ENCODE measurements at regions not wholly inside any gene's neighbourhood (a gene's known extent, or its start where the extent isn't known, plus 50 kb on each side); places are given as distances from the start of the nearest gene placed in this dataset.

GRCh38 chr7:25626451-25627131 is 398.3 kb upstream of the NPVF start:
- Mint-ChIP-seq H3K27me3 (no peaks in the 10 kb centered on the region), H3K27ac (peak overlapping the region in 2 of 6 donors; percentile 2 to 55), H3K4me3 (peak overlapping the region in 1 of 8 donors; percentile 2), H3K9me3 (no peaks in the 10 kb centered on the region), H3K4me1 (peaks cover 30 to 41% (median 35%) of the 10 kb centered on the region in 3 donors), H3K36me3 (peaks cover 0 to 6% of the 10 kb centered on the region in 2 donors)
- DNase-seq (no peak), ATAC-seq (ENCODE audit: low read depth in 2 of 2) (no peak)

DNA sequence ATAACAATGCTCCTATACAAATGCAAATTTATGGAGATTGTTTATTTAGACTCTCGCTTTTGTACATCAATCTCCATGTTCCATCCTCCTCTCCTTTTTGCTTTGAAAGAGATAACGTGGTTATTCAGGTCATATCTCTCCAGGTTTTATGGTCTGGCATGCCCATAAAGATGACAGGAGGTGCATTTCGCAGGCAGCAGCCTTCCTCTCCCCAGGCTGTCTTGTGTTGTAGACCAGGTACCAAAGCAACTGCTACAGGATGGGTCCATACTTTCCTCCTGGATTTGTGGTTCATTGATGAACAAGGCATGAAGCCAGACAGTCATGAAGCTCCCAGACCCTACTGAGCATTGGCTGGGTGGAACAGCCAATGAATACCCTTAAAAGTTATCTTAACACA is 400.2 kb upstream of the NPVF start:
- H3K27me3 Mint-ChIP-seq, result no peaks in the 10 kb centered on the region
- H3K4me1 Mint-ChIP-seq, result peaks cover 22 to 35% (median 30%) of the 10 kb centered on the region in 3 donors
- DNase-seq, result no peak
- H3K27ac Mint-ChIP-seq, result no peak overlapping the region
- no peak overlapping the region for H3K4me3 Mint-ChIP-seq
- no peaks in the 10 kb centered on the region for H3K9me3 Mint-ChIP-seq
- no peaks in the 10 kb centered on the region for H3K36me3 Mint-ChIP-seq
- ATAC-seq (ENCODE audit: low read depth in 2 of 2), result no peak

DNA sequence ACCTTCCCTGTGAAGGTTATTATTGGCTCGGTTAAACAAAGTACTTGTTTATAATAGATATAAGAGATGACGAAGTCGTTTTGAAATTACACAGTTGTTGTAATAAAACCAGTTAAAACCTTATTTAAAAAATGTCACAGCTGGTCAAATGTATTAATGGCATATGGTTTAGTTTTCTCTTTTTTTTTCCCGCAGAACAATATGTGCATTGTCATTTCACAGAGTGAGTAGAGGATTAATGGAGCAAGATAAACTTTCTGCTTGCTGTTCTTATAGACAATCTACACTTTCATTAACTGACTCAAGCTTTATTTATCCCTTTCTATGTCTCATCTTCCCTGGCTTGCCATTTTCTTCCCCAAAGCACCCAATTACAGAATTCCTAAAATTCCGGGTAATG is 404.3 kb upstream of the NPVF start:
- no peak for ATAC-seq (ENCODE audit: low read depth in 2 of 2)
- no peaks in the 10 kb centered on the region for H3K27me3 Mint-ChIP-seq
- H3K36me3 Mint-ChIP-seq, result no peaks in the 10 kb centered on the region
- no peak overlapping the region for H3K4me3 Mint-ChIP-seq
- peaks cover 0 to 12% (median 3%) of the 10 kb centered on the region in 3 donors for H3K4me1 Mint-ChIP-seq
- no peak overlapping the region for H3K27ac Mint-ChIP-seq
- DNase-seq, result no peak
- peaks cover 0 to 2% (median 0%) of the 10 kb centered on the region in 7 donors for H3K9me3 Mint-ChIP-seq

- ATAC-seq (ENCODE audit: low read depth in 2 of 2), result no peak
- DNase-seq, result no peak
- peaks cover 0 to 2% (median 0%) of the 10 kb centered on the region in 7 donors for H3K9me3 Mint-ChIP-seq
- H3K4me1 Mint-ChIP-seq, result peaks cover 0 to 3% (median 1%) of the 10 kb centered on the region in 3 donors
- no peaks in the 10 kb centered on the region for H3K27me3 Mint-ChIP-seq
- H3K27ac Mint-ChIP-seq, result no peak overlapping the region
- no peak overlapping the region for H3K4me3 Mint-ChIP-seq
- H3K36me3 Mint-ChIP-seq, result no peaks in the 10 kb centered on the region
Observed at GRCh38 chr7:25633426-25634036, 405.2 kb upstream of the NPVF start.

- DNase-seq (no peak), ATAC-seq (ENCODE audit: low read depth in 2 of 2) (no peak)
- Mint-ChIP-seq H3K36me3 (no peaks in the 10 kb centered on the region), H3K27me3 (no peaks in the 10 kb centered on the region), H3K9me3 (peaks cover 0 to 2% (median 0%) of the 10 kb centered on the region in 7 donors), H3K4me1 (no peaks in the 10 kb centered on the region), H3K4me3 (no peak overlapping the region), H3K27ac (no peak overlapping the region)
Observed at GRCh38 chr7:25636168-25636567, 407.9 kb upstream of the NPVF start.

DNA sequence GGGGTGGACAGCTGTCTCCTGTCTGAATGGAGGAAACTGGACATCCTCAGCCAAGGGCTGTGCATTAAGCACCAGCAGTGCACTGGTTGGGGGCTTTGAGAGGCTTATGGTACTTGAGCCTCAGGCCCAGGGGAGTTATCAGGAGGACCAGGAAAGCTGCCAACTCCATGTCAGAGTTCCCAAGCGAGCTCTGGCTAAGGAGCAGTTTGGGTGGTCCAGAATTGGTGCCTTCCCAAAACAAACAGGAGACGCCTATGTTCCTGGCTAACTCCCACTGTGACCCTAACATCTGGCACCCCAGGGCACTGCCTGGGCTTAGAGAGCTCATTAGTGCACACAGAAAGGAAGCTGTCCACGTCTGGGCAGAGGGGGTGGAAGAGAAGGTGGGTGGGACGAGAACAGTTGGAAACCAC is 408.6 kb upstream of the NPVF start:
- no peak for ATAC-seq (ENCODE audit: low read depth in 2 of 2)
- Mint-ChIP-seq H3K36me3 (no peaks in the 10 kb centered on the region), H3K4me3 (peak overlapping the region in 1 of 8 donors; percentile 48), H3K27me3 (no peaks in the 10 kb centered on the region), H3K4me1 (no peaks in the 10 kb centered on the region), H3K27ac (no peak overlapping the region), H3K9me3 (peaks cover 0 to 2% (median 0%) of the 10 kb centered on the region in 7 donors)
- no peak for DNase-seq

DNA sequence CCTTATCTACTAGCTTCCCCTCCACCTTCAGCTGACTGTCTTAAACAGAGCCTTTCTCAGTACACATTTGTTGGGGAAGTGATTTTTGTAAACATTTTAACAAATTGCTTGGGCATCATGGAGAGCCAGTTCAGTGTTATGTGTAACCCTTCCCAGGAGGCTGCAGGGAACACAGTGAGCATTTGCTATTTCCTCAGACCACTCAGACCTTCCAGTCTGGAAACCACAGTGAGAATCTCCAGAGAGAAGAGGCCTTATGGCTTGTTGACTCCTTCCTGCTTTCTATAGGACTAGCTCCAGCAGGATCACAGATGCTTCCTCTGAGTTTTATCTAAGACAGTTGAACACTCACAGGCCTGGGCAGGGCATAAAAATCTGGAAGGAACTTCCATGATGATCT is 409.8 kb upstream of the NPVF start:
- no peaks in the 10 kb centered on the region for H3K4me1 Mint-ChIP-seq
- no peaks in the 10 kb centered on the region for H3K27me3 Mint-ChIP-seq
- no peak overlapping the region for H3K27ac Mint-ChIP-seq

DNA sequence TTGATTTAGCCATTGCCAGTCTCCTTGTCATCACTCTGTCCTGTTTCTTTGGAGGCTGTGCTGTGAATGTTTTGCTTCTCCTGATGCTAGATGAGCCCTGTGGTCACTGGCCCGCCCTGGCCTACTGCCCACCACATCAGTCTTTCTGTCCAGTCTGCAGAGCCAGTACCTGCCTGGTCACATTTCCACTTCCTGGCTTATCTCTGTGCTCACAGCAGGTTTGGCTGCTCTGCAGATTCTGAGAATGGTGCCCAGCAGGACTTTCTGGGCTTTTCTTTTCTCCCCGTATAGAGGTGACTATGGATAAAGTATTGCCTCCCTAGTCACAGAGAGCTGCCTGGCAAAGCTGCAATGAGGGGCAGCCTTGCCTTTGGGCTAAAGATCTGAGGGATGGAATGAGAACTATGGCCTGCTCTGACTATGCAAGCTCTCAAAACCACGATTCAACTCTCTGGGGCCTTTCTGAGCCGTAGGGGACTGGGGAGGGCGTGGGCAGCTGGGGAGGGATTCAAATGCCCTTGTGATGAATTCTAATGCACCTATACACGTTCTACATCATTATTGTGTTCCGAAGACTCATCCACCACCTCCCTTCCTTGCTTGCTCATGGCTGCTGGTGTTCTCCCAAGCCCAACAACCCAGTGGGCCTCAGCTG is 410.4 kb upstream of the NPVF start:
- peaks cover 0 to 2% (median 0%) of the 10 kb centered on the region in 7 donors for H3K9me3 Mint-ChIP-seq
- H3K27ac Mint-ChIP-seq, result peak overlapping the region in 1 of 6 donors; percentile 49
- H3K4me1 Mint-ChIP-seq, result no peaks in the 10 kb centered on the region
- DNase-seq (no peak), ATAC-seq (ENCODE audit: low read depth in 2 of 2) (no peak)
- no peaks in the 10 kb centered on the region for H3K27me3 Mint-ChIP-seq
- H3K4me3 Mint-ChIP-seq, result no peak overlapping the region
- H3K36me3 Mint-ChIP-seq, result no peaks in the 10 kb centered on the region

More for the DNA sequence above, 409.8 kb upstream of the NPVF start:
- peaks cover 0 to 2% (median 0%) of the 10 kb centered on the region in 7 donors for H3K9me3 Mint-ChIP-seq
- DNase-seq (no peak), ATAC-seq (ENCODE audit: low read depth in 2 of 2) (no peak)
- H3K36me3 Mint-ChIP-seq, result no peaks in the 10 kb centered on the region
- no peak overlapping the region for H3K4me3 Mint-ChIP-seq

GRCh38 chr7:25642849-25643248 is 414.6 kb upstream of the NPVF start:
- no peaks in the 10 kb centered on the region for H3K4me1 Mint-ChIP-seq
- DNase-seq (no peak), ATAC-seq (ENCODE audit: low read depth in 2 of 2) (no peak)
- peak overlapping the region in 2 of 6 donors; percentile 62 to 67 for H3K27ac Mint-ChIP-seq
- H3K27me3 Mint-ChIP-seq, result peaks cover 0 to 4% (median 0%) of the 10 kb centered on the region in 3 donors
- H3K9me3 Mint-ChIP-seq, result no peaks in the 10 kb centered on the region
- no peak overlapping the region for H3K4me3 Mint-ChIP-seq
- H3K36me3 Mint-ChIP-seq, result no peaks in the 10 kb centered on the region

DNA sequence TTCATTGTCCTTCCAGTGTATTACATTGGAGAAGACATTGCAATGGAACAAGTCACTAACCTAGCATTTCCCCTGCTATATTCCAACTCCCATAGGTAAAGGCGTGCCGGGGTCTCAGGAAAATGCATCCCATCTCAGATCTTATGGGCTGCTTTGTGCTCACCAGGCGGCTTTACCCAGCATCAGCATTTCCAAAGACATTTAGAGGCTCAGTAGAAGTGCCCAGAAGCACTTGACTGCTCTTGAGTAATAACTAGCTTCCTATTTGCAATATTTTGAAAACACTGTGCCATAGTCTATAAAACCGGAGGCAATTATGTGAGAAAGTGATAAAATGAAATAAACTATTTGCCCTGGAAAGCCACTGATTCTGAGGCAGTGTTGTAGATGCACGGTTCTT is 415.0 kb upstream of the NPVF start:
- ATAC-seq (ENCODE audit: low read depth in 2 of 2) (no peak), DNase-seq (no peak)
- peak overlapping the region in 1 of 6 donors; percentile 62 for H3K27ac Mint-ChIP-seq
- H3K9me3 Mint-ChIP-seq, result no peaks in the 10 kb centered on the region
- no peaks in the 10 kb centered on the region for H3K36me3 Mint-ChIP-seq
- H3K27me3 Mint-ChIP-seq, result peaks cover 0 to 4% (median 0%) of the 10 kb centered on the region in 3 donors
- no peak overlapping the region for H3K4me3 Mint-ChIP-seq
- no peaks in the 10 kb centered on the region for H3K4me1 Mint-ChIP-seq

DNA sequence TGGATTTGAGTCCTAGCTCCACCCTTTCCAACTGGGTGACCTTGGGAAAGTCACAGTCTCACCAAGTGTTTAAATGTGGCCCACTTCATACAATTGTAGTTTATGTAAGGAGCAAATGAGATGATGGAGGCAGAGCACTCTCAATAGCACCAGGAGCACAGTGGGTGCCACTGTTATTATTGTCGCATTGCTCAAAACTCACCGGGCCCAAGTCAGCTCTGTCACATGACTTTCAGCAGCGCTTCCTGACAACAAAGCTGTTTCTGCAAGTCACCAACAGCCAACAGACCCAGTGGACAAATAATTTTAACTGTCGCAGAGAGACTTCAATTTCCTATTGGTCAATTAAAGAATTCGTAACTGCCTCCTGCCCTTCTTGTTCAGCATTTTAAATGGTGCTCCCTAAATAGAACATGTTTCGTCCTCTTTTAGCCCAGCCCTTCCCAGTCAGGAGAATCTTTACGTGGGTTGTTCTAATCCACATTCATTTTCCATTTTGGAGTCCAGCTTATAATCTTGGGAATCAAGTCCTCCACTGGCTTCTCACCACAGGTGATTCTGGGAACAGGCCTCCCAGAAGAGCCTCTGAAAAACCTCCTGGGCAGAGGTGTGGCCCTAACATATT is 415.6 kb upstream of the NPVF start:
- no peak overlapping the region for H3K27ac Mint-ChIP-seq
- H3K9me3 Mint-ChIP-seq, result no peaks in the 10 kb centered on the region
- H3K4me3 Mint-ChIP-seq, result no peak overlapping the region
- H3K27me3 Mint-ChIP-seq, result peaks cover 0 to 7% (median 0%) of the 10 kb centered on the region in 3 donors
- ATAC-seq (ENCODE audit: low read depth in 2 of 2) (no peak), DNase-seq (no peak)
- H3K4me1 Mint-ChIP-seq, result no peaks in the 10 kb centered on the region
- H3K36me3 Mint-ChIP-seq, result no peaks in the 10 kb centered on the region

DNA sequence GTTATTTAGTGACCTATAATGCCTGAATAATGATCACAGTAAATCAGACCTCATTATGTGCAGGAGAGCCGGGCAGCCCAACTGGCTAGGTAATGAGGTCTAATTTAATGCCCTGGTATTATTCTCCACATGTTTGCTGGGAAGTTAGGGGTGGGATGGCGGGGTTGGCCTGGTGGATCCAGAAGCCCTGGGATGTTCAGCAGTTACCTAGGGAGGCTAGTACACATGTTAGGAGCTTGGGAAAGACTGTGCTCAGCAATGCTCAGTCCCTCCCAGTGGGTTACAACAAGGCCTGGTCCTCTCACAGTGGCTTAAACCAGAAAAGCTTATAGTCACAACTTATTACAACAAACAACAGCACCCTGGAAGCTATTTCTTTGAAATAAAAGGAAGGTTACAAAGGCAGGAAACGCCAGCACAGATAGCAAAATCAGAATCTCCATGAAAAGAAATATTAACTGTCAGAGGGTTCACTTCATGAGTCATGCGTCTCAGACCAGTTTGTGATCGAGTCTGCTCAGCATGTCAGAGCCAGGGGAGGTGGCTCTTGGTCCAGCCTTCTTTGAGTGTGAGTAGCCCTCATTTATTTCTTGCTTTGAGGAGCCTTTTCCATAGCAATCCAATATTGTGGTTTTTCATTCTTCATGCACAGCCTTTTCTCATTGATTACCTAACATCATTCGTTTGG is 418.6 kb upstream of the NPVF start:
- DNase-seq (no peak), ATAC-seq (ENCODE audit: low read depth in 2 of 2) (no peak)
- Mint-ChIP-seq H3K4me3 (no peak overlapping the region), H3K4me1 (no peaks in the 10 kb centered on the region), H3K36me3 (no peaks in the 10 kb centered on the region), H3K27ac (no peak overlapping the region), H3K27me3 (peaks cover 0 to 10% (median 0%) of the 10 kb centered on the region in 3 donors), H3K9me3 (no peaks in the 10 kb centered on the region)

GRCh38 chr7:25647872-25648271 is 419.6 kb upstream of the NPVF start:
- no peaks in the 10 kb centered on the region for H3K36me3 Mint-ChIP-seq
- no peak for DNase-seq

More at GRCh38 chr7:25647872-25648271, 419.6 kb upstream of the NPVF start:
- Mint-ChIP-seq H3K4me3 (no peak overlapping the region), H3K27me3 (peaks cover 0 to 10% (median 0%) of the 10 kb centered on the region in 3 donors), H3K4me1 (peaks cover 0 to 9% (median 7%) of the 10 kb centered on the region in 3 donors), H3K27ac (no peak overlapping the region), H3K9me3 (no peaks in the 10 kb centered on the region)
- no peak for ATAC-seq (ENCODE audit: low read depth in 2 of 2)

Data from naive B cell (primary cell).